Trophoblast cell (in vitro differentiated cells and primary cell): ENCODE measurements at regions not wholly inside any gene's neighbourhood (a gene's known extent, or its start where the extent isn't known, plus 50 kb on each side); places are given as distances from the start of the nearest gene placed in this dataset.

Experiments used
- DNase-seq, 2 donors: peaks; one replicate each; pipeline ENCODE4 v3.0.0-alpha.2; 2016
- H2AFZ ChIP-seq: 2 replicates; pipeline ENCODE4 v1.6.1; 2013; ENCODE audit warnings: low read length, moderate library complexity, mild to moderate bottlenecking; ENCODE audit not compliant: insufficient read depth, poor library complexity
- H2AK5ac ChIP-seq: 2 replicates; pipeline ENCODE4 v1.6.1; 2013; ENCODE audit warnings: mild to moderate bottlenecking, low read length
- H2BK120ac ChIP-seq: 2 replicates; pipeline ENCODE4 v1.6.1; 2013; ENCODE audit warnings: low read length, mild to moderate bottlenecking, moderate library complexity; ENCODE audit not compliant: insufficient read depth, poor library complexity
- H2BK12ac ChIP-seq: 2 replicates; pipeline ENCODE4 v1.6.1; 2013; ENCODE audit warnings: mild to moderate bottlenecking, low read length, moderate library complexity
- H2BK5ac ChIP-seq: 2 replicates; pipeline ENCODE4 v1.6.1; 2013; ENCODE audit warnings: low read length, low read depth, moderate library complexity, mild to moderate bottlenecking; ENCODE audit not compliant: poor library complexity
- H3K14ac ChIP-seq: 2 replicates; pipeline ENCODE4 v1.6.1; 2013; ENCODE audit warnings: mild to moderate bottlenecking, low read length
- H3K18ac ChIP-seq: 2 replicates; pipeline ENCODE4 v1.6.1; 2013; ENCODE audit warnings: mild to moderate bottlenecking, low read length
- H3K23ac ChIP-seq: 2 replicates; pipeline ENCODE4 v1.6.1; 2013; ENCODE audit warnings: low read length
- H3K27ac ChIP-seq: 2 replicates; pipeline ENCODE4 v1.5.1; 2013; ENCODE audit warnings: low read depth, mild to moderate bottlenecking, inconsistent platforms, low read length, moderate library complexity
- H3K27me3 ChIP-seq: 2 replicates; pipeline ENCODE4 v1.6.1; 2013; ENCODE audit warnings: inconsistent platforms, mild to moderate bottlenecking, low read length, moderate library complexity; ENCODE audit not compliant: insufficient read depth
- H3K36me3 ChIP-seq, 2 experiments: 1 replicate in 1 of 2; 2 replicates in 1 of 2; pipeline ENCODE4 v1.6.1; 2013; ENCODE audit warnings: low read length in 2 of 2, mild to moderate bottlenecking in 2 of 2, moderate library complexity in 1 of 2; ENCODE audit not compliant: insufficient read depth in 2 of 2, control insufficient read depth in 1 of 2
- H3K4ac ChIP-seq: 2 replicates; pipeline ENCODE4 v1.6.1; 2013; ENCODE audit warnings: low read depth, mild to moderate bottlenecking, low read length, moderate library complexity
- H3K4me1 ChIP-seq, 2 experiments: 1 replicate in 1 of 2; 2 replicates in 1 of 2; pipeline ENCODE4 v1.6.1; 2013; ENCODE audit warnings: low read length in 2 of 2, mild to moderate bottlenecking in 2 of 2, moderate library complexity in 1 of 2; ENCODE audit not compliant: insufficient read depth in 2 of 2, control insufficient read depth in 1 of 2
- H3K4me2 ChIP-seq: 2 replicates; pipeline ENCODE4 v1.6.1; 2013; ENCODE audit warnings: inconsistent platforms, mild to moderate bottlenecking, low read length, moderate library complexity
- H3K4me3 ChIP-seq: 2 replicates; pipeline ENCODE4 v1.5.1; 2013; ENCODE audit warnings: mild to moderate bottlenecking, low read depth, low read length, inconsistent platforms
- H3K79me1 ChIP-seq: one replicate; pipeline ENCODE4 v1.6.1; 2013; ENCODE audit warnings: low read length
- H3K79me2 ChIP-seq: 2 replicates; pipeline ENCODE4 v1.6.1; 2013; ENCODE audit warnings: low read length, mild to moderate bottlenecking; ENCODE audit not compliant: control insufficient read depth, insufficient read depth, poor library complexity
- H3K9ac ChIP-seq: 2 replicates; pipeline ENCODE4 v1.6.1; 2013; ENCODE audit warnings: mild to moderate bottlenecking, low read length
- H3K9me3 ChIP-seq: 2 replicates; pipeline ENCODE4 v1.6.1; 2013; ENCODE audit warnings: low read depth, mild to moderate bottlenecking, control low read depth, inconsistent platforms, low read length; ENCODE audit not compliant: insufficient read depth
- H4K12ac ChIP-seq: 2 replicates; pipeline ENCODE4 v1.6.1; 2013; ENCODE audit warnings: low read depth, mild to moderate bottlenecking, low read length, moderate library complexity
- H4K8ac ChIP-seq: 2 replicates; pipeline ENCODE4 v1.6.1; 2013; ENCODE audit warnings: low read depth, mild to moderate bottlenecking, low read length, moderate library complexity
- H4K91ac ChIP-seq: one replicate; pipeline ENCODE4 v1.6.1; 2013; ENCODE audit warnings: low read depth, mild to moderate bottlenecking, low read length, moderate library complexity
- WGBS: extraction: QIAGEN DNeasy Blood & Tissue Kit; methylation state at CpG from one replicate; pipeline ENCODE4 v1.1.7; 2013; ENCODE audit warnings: missing lambda C conversion rate; ENCODE audit not compliant: insufficient read length, insufficient coverage; ENCODE audit errors: extremely low coverage; 5-methylcytosine and 5-hydroxymethylcytosine counted together

GRCh38 chr11:33606762-33607161 lies 93.9 kb downstream of the C11orf91 start:
- Histone ChIP-seq H3K9ac (no peak overlapping the region), H3K4ac (no peak overlapping the region), H2AFZ (no peak overlapping the region), H3K18ac (no peak overlapping the region), H3K4me3 (no peak overlapping the region), H4K12ac (no peak overlapping the region), H3K27me3 (no peaks in the 10 kb centered on the region), H2AK5ac (no peak overlapping the region), H2BK5ac (no peak overlapping the region), H2BK120ac (no peak overlapping the region), H3K14ac (no peak overlapping the region), H2BK12ac (no peak overlapping the region), H3K27ac (no peak overlapping the region), H3K9me3 (no peaks in the 10 kb centered on the region), H3K4me2 (no peak overlapping the region), H3K23ac (no peak overlapping the region), H3K79me2 (no peaks in the 10 kb centered on the region), H3K4me1 (no peaks in the 10 kb centered on the region), H4K91ac (no peak overlapping the region), H3K79me1 (no peaks in the 10 kb centered on the region), H3K36me3 (no peaks in the 10 kb centered on the region), H4K8ac (no peak overlapping the region)
- no peak for DNase-seq
- no CpG with 5 or more reads among the region's 10 CpGs for WGBS

- H2BK5ac ChIP-seq: no peak overlapping the region
- no peak overlapping the region for H3K18ac ChIP-seq
- no peak overlapping the region for H4K8ac ChIP-seq
- no CpG with 5 or more reads among the region's 3 CpGs for WGBS
- H4K12ac ChIP-seq: no peak overlapping the region
- no peaks in the 10 kb centered on the region for H3K79me1 ChIP-seq
- no peak overlapping the region for H4K91ac ChIP-seq
- no peak overlapping the region for H3K23ac ChIP-seq
- H3K9ac ChIP-seq: no peak overlapping the region
- H3K4me3 ChIP-seq: no peak overlapping the region
- no peaks in the 10 kb centered on the region for H3K79me2 ChIP-seq
- no peak for DNase-seq
- H2BK12ac ChIP-seq: no peak overlapping the region
- H3K4me1 ChIP-seq: no peaks in the 10 kb centered on the region
- H3K27me3 ChIP-seq: no peaks in the 10 kb centered on the region
- H3K14ac ChIP-seq: no peak overlapping the region
- no peak overlapping the region for H2AK5ac ChIP-seq
- no peak overlapping the region for H2AFZ ChIP-seq
- H3K27ac ChIP-seq: no peak overlapping the region
- H3K4me2 ChIP-seq: no peak overlapping the region
- no peaks in the 10 kb centered on the region for H3K36me3 ChIP-seq
- H2BK120ac ChIP-seq: no peak overlapping the region
- no peaks in the 10 kb centered on the region for H3K9me3 ChIP-seq
- no peak overlapping the region for H3K4ac ChIP-seq
These were observed 94.9 kb downstream of the C11orf91 start for GRCh38 chr11:33605703-33606102.

- Histone ChIP-seq H3K9ac (no peak overlapping the region), H3K27ac (no peak overlapping the region), H3K9me3 (peaks cover 1% of the 10 kb centered on the region), H3K4me2 (no peak overlapping the region), H3K36me3 (no peaks in the 10 kb centered on the region), H3K4me3 (no peak overlapping the region), H3K14ac (no peak overlapping the region), H2BK120ac (no peak overlapping the region), H2BK12ac (no peak overlapping the region), H3K18ac (no peak overlapping the region), H4K8ac (no peak overlapping the region), H3K79me1 (no peaks in the 10 kb centered on the region), H3K27me3 (no peaks in the 10 kb centered on the region), H2AFZ (no peak overlapping the region), H3K4me1 (no peaks in the 10 kb centered on the region), H3K79me2 (no peaks in the 10 kb centered on the region), H2AK5ac (no peak overlapping the region), H2BK5ac (no peak overlapping the region), H3K4ac (no peak overlapping the region), H4K91ac (no peak overlapping the region), H3K23ac (no peak overlapping the region), H4K12ac (no peak overlapping the region)
- WGBS: no CpG with 5 or more reads among the region's 19 CpGs
- DNase-seq: no peak
These were observed 102.1 kb downstream of the C11orf91 start for GRCh38 chr11:33598426-33599069.

GRCh38 chr11:33594188-33594587 lies 106.4 kb downstream of the C11orf91 start:
- Histone ChIP-seq H3K4me1 (no peaks in the 10 kb centered on the region), H3K23ac (no peak overlapping the region), H3K9me3 (peaks cover 1% of the 10 kb centered on the region), H3K27ac (no peak overlapping the region), H2BK5ac (no peak overlapping the region), H4K8ac (no peak overlapping the region), H3K18ac (no peak overlapping the region), H2BK12ac (no peak overlapping the region), H2BK120ac (no peak overlapping the region), H3K79me1 (no peaks in the 10 kb centered on the region), H3K4me3 (no peak overlapping the region), H3K4me2 (no peak overlapping the region), H3K79me2 (no peaks in the 10 kb centered on the region), H2AFZ (no peak overlapping the region), H4K91ac (no peak overlapping the region), H2AK5ac (no peak overlapping the region), H3K4ac (no peak overlapping the region), H3K14ac (no peak overlapping the region), H3K27me3 (no peaks in the 10 kb centered on the region), H3K9ac (no peak overlapping the region), H4K12ac (no peak overlapping the region), H3K36me3 (no peaks in the 10 kb centered on the region)
- no peak for DNase-seq
